Gastroesophageal sphincter (tissue), 4 donors: ENCODE measurements at regions not wholly inside any gene's neighbourhood (a gene's known extent, or its start where the extent isn't known, plus 50 kb on each side); places are given as distances from the start of the nearest gene placed in this dataset.

ENCODE experiments used
- ATAC-seq: fragments of 150-250 bp; one replicate; pipeline ENCODE4 v1.9.1; 2016; ENCODE audit warnings: mild to moderate bottlenecking, moderate library complexity
- H3K27ac ChIP-seq, 4 donors: fragments of 200-600 bp; sonication (generic) in 3 of 4; 1 replicate in 3 of 4; 2 replicates in 1 of 4; pipeline ENCODE4 v1.5.1; 2016 to 2019
- H3K27me3 ChIP-seq: fragments of 200-600 bp; sonication (generic); one replicate; pipeline ENCODE4 v1.5.1; 2019
- H3K36me3 ChIP-seq, 2 donors: fragments of 200-600 bp; sonication (generic); one replicate each; pipeline ENCODE4 v1.5.1; 2019; ENCODE audit warnings: control low read depth in 1 of 2
- H3K4me1 ChIP-seq, 3 donors: fragments of 200-600 bp; sonication (generic); 1 replicate in 2 of 3; 2 replicates in 1 of 3; pipeline ENCODE4 v1.5.1; 2016 to 2019; ENCODE audit warnings: control low read depth in 2 of 3
- H3K4me3 ChIP-seq, 2 donors: fragments of 200-600 bp; sonication (generic); one replicate each; pipeline ENCODE4 v1.5.1; 2019; ENCODE audit warnings: mild to moderate bottlenecking in 1 of 2, moderate library complexity in 1 of 2
- H3K9me3 ChIP-seq, 3 donors: fragments of 200-600 bp; sonication (generic); one replicate each; pipeline ENCODE4 v1.5.1; 2017 to 2019; ENCODE audit warnings: control low read depth in 2 of 3
- EP300 ChIP-seq: sonication (generic); formaldehyde crosslinking; IDR thresholded peaks from one replicate; pipeline ENCODE4 v1.6.1; 2017; ENCODE audit warnings: antibody characterized with exemption, mild to moderate bottlenecking
- POLR2A ChIP-seq, 2 donors: fragments of 450-650 bp; IDR thresholded peaks; one replicate each; pipeline ENCODE4 v1.6.1; 2017; ENCODE audit warnings: antibody characterized with exemption in 2 of 2, mild to moderate bottlenecking in 2 of 2, moderate library complexity in 1 of 2
- POLR2AphosphoS5 ChIP-seq: sonication (generic); formaldehyde crosslinking; IDR thresholded peaks from one replicate; pipeline ENCODE4 v1.6.1; 2017; ENCODE audit warnings: antibody characterized with exemption
- WGBS, 2 donors: methylation state at CpG; one replicate each; pipeline ENCODE4 v1.1.5; 2018; ENCODE audit warnings: low coverage in 1 of 2; 5-methylcytosine and 5-hydroxymethylcytosine counted together
- TF ChIP-seq, protein P1 (sequence below), 4 experiments: fragments of 200-600 bp in 2 of 4; fragments of 450-650 bp in 2 of 4; sonication (generic) in 1 of 4; IDR thresholded peaks; one replicate each; pipeline ENCODE4 v1.5.1; 2017 to 2019; ENCODE audit warnings: antibody characterized with exemption in 4 of 4, mild to moderate bottlenecking in 2 of 4, moderate library complexity in 2 of 4

DNA sequence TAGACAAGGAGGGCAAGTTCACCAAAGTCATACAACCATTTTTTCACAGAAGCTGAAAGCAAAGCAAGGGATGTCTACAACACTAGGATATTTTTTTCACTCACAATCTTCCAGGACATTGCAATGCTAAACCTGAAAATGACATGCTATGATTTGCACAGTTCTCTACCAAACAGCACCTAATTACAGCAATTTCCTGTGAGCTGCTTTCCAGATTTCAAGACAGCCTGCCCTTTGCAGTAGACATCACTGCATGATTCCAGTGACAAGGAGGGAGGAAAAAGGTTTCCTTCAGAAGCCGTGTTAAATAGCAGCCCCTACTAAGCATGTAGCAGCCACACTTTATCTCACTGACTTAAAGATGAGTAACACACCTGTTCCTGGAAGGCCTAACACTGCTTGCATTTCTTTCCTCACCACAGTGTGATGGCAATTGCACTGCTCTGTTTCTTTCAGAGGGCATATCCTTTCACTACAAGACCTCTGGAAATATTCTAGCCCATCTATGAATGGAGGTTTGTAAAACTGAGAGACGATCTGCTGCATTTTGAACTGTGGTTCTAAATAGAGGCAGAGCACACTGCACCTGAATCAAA, 97.1 kb downstream of the DUSP10 start:
- TF ChIP-seq POLR2A (IDR thresholded peaks at IDR 0.05) = no peak
- no peak for TF ChIP-seq POLR2AphosphoS5
- no peak for TF ChIP-seq EP300
- TF ChIP-seq, protein P1, sequence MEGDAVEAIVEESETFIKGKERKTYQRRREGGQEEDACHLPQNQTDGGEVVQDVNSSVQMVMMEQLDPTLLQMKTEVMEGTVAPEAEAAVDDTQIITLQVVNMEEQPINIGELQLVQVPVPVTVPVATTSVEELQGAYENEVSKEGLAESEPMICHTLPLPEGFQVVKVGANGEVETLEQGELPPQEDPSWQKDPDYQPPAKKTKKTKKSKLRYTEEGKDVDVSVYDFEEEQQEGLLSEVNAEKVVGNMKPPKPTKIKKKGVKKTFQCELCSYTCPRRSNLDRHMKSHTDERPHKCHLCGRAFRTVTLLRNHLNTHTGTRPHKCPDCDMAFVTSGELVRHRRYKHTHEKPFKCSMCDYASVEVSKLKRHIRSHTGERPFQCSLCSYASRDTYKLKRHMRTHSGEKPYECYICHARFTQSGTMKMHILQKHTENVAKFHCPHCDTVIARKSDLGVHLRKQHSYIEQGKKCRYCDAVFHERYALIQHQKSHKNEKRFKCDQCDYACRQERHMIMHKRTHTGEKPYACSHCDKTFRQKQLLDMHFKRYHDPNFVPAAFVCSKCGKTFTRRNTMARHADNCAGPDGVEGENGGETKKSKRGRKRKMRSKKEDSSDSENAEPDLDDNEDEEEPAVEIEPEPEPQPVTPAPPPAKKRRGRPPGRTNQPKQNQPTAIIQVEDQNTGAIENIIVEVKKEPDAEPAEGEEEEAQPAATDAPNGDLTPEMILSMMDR (IDR thresholded peaks at IDR 0.05) = no peak
- H3K36me3 ChIP-seq = no peaks in the 10 kb centered on the region
- no peaks in the 10 kb centered on the region for H3K9me3 ChIP-seq
- H3K27me3 ChIP-seq = no peaks in the 10 kb centered on the region
- no peak overlapping the region for H3K4me3 ChIP-seq
- ATAC-seq = no peak
- no peaks in the 10 kb centered on the region for H3K4me1 ChIP-seq
- H3K27ac ChIP-seq = no peak overlapping the region
- WGBS, 2 donors = 51 to 88% methylated on average over 2 of the region's 2 CpGs

DNA sequence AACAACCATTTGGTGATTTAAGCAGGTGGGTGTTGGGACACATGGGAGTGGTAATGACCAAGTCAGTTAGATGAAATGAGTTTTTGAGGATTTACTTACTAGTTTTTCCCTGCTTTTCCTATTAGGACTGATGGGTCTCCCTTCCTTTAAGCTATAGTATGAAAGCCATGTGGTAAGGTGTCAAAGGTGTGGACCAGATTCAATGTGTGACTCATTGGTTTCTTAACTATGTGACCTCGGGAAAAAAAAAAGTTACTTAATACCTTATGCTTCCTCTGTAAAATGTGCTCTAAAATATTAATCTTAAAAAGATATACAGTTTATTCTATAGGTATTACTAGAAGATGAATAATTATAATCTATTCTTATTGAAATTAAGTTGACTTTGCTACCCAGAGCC, 93.7 kb downstream of the DUSP10 start:
- H3K4me3 ChIP-seq = no peak overlapping the region
- H3K27ac ChIP-seq = no peak overlapping the region
- ATAC-seq = no peak
- WGBS, 2 donors = 67 to 80% methylated on average over 1 of the region's 1 CpG
- TF ChIP-seq EP300 (no peak), POLR2A (IDR thresholded peaks at IDR 0.05) (no peak), POLR2AphosphoS5 (no peak)
- TF ChIP-seq, protein P1 (IDR thresholded peaks at IDR 0.05) = no peak
- no peaks in the 10 kb centered on the region for H3K9me3 ChIP-seq
- H3K27me3 ChIP-seq = no peaks in the 10 kb centered on the region
- no peaks in the 10 kb centered on the region for H3K36me3 ChIP-seq
- H3K4me1 ChIP-seq = no peaks in the 10 kb centered on the region
